GM18867 (cell line): ENCODE measurements at regions not wholly inside any gene's neighbourhood (a gene's known extent, or its start where the extent isn't known, plus 50 kb on each side); places are given as distances from the start of the nearest gene placed in this dataset.
"Not testable (repeated sequence)": the region's sequence is repeated elsewhere in the genome, so short reads cannot be mapped to it uniquely, and the experiment has no call there.

Experiments used
- ATAC-seq: cut with Tn5 transposase; IDR thresholded peaks from one replicate; pipeline ENCODE4 v1.9.1; 2021; ENCODE audit warnings: mild to moderate bottlenecking, moderate library complexity; ENCODE audit not compliant: unreplicated experiment

DNA sequence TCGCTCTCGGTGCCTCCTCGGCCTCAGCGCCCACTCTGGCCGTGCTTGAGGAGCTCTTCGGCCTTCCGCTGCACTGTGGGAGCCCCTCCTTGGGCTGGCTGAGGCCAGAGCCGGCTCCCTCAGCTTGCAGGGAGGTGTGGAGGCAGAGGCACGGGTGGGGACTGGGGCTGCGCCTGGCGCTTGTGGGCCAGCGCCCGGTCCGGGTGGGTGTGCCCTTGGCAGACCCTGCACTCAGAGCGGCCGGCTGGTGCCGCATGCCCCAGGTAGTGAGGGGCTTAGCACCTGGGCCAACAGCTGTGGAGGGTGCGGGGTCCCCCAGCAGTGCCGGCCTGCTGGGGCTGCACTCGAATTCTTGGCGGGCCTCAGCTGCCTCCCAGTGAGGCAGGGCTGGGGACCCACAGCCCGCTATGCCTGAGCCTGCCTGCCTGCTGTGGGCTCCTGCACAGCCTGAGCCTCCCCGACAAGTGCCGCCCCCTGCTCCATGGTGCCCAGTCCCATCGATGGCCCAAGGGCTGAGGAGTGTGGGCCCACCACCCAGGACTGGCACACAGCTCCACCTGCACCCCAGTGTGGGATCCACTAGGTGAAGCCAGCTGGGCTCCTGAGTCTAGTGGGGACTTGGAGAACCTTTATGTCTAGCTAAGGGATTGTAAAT lies 2085.2 kb upstream of the ACO1 start:
- no peak for ATAC-seq

- ATAC-seq: no peak
Measured at GRCh38 chr9:30301271-30301963, 2083.0 kb upstream of the ACO1 start.

GRCh38 chr9:30310711-30311110 lies 2073.7 kb upstream of the ACO1 start:
- ATAC-seq: no peak

- ATAC-seq: no peak
Measured at GRCh38 chr9:30329431-30329830, 2055.0 kb upstream of the ACO1 start.

- ATAC-seq: no peak
Measured at GRCh38 chr9:30348904-30349303, 2035.5 kb upstream of the ACO1 start.

DNA sequence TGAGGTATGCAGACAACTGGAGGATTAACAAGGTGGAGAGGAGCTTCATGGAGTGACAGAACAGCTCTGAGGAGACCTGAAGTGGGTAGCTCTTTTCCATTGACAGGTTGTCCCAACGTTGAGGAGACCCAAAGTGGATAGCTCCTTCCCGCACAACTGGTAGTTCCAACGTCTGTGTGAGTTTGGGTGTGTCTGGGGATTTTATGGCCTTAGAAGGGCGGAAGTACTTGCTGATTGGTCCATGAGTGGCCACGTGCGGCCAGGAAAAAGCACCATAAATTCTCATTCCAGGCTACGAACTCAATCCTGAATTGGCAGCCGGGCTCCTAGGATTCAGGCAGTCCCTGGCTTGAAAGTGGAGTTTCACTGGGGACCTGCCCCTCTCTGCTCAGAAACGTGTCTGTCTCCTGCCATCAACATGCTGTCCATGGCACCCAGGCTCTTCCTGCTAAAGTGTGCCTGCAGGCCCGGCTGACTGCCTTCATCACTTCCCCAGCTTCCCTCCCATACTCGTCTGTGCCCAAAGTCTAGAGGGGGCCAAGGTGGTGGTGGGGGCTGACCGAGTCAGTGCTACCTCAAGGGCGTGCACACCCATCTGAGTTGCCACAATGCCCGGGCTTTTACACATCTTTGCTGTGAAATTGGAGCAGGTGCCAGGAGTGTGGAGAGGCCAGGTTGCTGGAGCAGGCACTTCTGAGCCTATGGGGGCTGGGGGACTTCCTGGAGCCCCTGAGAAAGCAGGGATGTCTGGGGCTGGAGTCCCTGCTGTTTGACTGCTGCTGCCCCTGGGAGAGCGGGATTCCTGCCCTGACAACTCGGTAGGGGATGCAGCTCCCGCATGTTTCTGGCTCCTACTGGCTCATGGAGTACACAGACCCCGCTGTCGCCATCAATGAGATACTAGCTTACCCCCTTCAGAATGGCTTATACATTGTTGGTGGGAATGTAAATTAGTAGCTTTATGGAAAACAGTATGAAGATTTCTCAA lies 2034.6 kb upstream of the ACO1 start:
- ATAC-seq: no peak

- no peak for ATAC-seq
Measured at GRCh38 chr9:30356221-30356620, 2028.2 kb upstream of the ACO1 start.

DNA sequence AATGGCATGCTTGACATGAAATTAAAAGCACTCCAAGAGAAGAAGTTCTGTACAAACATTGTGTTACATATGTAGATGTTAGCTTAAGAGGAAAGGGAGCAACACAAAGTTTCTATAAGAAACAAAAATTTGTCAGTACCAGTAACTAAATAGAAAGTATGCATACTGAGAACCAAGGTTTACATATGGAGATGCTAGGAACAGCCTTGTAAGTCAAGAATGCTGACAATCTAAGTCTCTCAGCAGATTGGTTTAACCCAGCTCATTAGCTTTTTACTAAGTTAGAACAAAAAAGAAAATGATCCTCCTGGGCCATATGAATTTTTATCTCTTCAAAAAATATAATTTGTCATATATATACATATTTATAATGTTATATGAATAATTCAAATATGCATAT lies 2022.1 kb upstream of the ACO1 start:
- no peak for ATAC-seq

DNA sequence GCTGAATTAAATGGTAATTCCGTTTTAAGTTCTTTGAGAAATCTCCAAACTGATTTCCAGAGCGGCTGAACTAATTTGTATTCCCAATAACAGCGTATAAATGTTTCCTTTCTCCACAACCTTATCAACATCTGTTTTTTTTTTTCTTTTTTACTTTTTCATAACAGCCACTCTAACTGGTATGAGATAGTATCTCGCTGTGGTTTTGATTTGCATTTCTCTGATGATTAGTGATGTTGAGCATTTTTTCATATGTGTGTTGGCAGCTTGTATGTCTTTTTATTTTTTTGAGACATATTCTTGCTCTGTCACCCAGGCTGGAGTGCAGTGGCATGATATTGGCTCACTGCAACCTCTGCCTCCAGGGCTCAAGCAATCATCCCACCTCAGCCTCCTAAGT lies 2018.3 kb upstream of the ACO1 start:
- ATAC-seq: not testable (repeated sequence)

DNA sequence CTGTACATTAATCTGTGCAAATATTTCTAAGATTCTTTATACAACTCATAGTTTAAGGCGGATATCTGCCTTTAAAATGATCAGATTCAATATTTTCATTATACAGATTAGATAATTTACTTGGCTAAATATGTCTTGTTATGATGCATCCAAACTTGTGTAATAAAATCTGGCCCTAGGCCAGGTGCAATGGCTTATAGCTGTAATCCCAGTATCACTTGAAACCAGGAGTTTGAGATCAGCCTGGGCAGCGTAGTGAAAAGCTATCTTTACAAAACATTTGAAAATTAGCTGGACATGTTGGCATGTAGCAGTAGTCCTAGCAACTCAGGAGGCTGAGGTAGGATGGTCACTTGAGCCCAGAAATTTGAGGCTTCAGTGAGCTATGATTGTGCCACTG lies 2002.2 kb upstream of the ACO1 start:
- ATAC-seq: no peak

GRCh38 chr9:30410273-30410672 lies 1974.2 kb upstream of the ACO1 start:
- no peak for ATAC-seq

DNA sequence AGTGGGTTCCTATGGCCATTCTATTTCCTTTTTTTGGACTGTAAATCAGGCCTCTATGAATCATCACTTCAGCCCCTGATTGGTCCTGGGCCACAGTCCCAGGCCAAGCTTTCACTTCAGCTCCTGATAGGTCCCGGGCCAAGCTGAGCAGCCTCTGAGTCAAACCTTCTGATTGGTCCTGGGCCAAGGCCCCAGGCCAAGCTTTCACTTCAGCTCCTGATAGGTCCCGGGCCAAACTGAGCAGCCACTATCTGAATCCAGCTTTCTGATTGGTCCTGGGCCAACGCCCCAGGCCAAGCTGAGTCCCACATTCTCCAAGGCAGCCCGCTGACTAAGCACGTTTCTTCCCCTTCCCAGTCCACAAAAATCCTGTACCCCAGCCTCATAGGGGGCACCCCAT lies 1972.9 kb upstream of the ACO1 start:
- no peak for ATAC-seq

DNA sequence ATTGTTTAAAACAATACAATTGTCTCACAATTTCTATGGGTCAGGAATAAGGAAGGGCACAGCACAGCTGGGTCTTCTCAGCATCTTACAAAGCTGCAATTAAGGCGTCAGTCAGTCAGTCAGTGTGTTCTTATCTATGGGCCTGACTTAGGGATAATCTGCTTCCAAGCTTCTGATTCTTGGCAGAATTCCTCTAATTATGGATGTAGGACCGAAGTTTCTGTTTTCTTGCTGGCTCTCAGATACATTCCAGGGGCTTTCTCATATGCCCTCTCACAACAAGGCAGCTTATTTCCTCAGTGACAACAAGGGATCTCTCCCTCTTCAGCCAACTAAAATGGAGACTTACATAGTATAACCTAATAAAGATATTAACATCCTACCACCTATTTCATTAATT lies 1925.3 kb upstream of the ACO1 start:
- ATAC-seq: no peak

GRCh38 chr9:30476826-30477225 lies 1907.6 kb upstream of the ACO1 start:
- no peak for ATAC-seq

DNA sequence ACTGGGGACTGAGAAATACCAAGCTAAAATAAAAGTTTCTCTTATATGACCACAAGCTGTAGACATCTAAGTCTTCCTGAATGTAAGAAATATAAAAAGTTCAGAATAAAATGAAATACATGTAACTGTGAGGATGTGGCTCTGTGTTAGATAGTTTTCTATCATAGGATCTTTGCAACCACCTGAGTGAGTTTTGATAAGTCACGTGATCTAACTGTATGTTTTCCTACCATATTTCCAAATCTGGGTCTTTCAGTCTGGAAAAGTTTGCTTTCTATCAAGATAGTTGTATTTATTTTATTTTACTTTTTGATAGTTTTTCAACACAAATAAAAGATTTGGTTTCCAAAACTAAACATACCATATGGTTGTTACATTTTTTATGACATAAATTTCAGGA lies 1905.8 kb upstream of the ACO1 start:
- ATAC-seq: no peak

DNA sequence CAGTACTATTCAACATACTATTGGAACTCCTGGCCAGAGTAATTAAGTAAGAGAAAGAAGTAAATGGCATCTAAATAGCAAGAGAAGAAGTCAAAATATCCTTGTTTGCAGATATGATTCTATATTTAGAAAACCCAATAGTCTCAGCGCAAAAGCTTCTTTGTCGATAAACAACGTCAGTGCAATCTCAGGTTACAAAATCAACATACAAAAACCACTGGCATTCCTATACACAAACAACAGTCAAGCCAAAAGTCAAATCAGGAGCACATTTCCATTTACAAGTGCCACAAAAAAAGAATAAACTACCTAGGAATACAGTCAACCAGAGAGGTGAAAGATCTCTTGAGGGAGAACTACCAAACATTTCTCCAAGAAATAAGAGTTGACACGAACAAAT lies 1901.9 kb upstream of the ACO1 start:
- no peak for ATAC-seq

GRCh38 chr9:30484690-30485089 lies 1899.8 kb upstream of the ACO1 start:
- no peak for ATAC-seq

GRCh38 chr9:30504502-30504905 lies 1879.9 kb upstream of the ACO1 start:
- ATAC-seq: no peak

- no peak for ATAC-seq
Measured at GRCh38 chr9:30505311-30505710, 1879.1 kb upstream of the ACO1 start.

DNA sequence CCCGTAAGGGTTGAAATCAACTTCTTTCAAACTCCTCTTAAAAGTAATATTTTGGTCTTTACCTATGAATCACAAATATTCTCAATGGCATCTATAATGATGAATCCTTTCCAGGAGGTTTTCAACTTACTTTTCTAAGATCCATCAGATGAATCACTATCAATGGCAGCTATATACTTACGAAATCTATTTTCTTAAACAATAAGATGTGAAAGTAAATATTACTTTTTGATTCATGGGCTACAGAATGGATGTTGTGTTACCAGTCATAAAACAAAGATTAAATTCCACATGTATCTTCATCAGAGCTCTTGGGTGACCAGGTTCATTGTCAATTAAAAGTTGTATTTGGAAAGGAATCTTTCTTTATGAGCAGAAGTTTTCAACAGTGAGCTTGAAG lies 1877.7 kb upstream of the ACO1 start:
- ATAC-seq: no peak

GRCh38 chr9:30507166-30507565 lies 1877.3 kb upstream of the ACO1 start:
- no peak for ATAC-seq

DNA sequence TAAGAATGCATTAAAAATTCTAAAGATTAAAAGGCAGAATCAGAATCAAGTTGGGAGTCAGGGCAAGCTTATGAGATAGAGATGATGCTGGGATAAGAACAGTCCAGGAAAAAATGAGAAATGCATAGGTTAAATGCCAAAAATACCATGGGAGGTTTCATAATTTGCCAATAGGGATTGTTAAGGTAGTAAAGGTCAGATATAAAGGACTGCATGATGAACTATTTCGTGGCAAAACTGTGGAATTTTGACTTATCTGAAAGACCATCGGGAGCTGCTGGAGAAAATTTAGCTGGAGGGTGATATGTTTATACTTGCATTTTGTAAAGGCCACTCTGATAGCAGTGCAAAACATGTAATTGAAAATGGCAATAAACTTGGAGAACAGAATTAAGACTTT lies 1872.8 kb upstream of the ACO1 start:
- no peak for ATAC-seq
